ENCODE measurements at regions not wholly inside any gene's neighbourhood (a gene's known extent, or its start where the extent isn't known, plus 50 kb on each side); places are given as distances from the start of the nearest gene placed in this dataset.
"Not testable (repeated sequence)": the region's sequence is repeated elsewhere in the genome, so short reads cannot be mapped to it uniquely, and the experiment has no call there.

DNA sequence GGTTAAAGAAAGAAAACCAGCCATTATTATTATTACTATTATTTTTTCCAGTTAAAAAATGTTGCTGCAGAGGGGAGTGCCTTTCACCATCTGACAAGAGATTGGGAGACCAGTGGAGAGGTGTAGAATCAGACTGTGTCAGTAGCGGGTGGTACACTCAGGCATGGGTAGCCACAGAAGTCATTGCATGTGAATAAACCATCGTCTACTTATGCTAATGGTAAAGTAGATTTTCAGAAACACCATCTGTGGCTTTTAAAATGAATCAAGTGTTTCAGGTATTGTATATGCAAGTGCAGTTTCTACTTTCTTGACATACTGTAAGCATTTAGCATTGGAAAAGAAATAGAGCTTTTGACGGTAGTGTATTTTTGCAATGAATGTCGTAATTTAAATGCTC lies 131.5 kb upstream of the SP8 start:
- no TSS peak for BruUV-seq (replicated peaks)
- Histone ChIP-seq H3K4me3 (ENCODE audit: low read depth, low read length, poor library complexity, severe bottlenecking) (no peak overlapping the region), H3K79me2 (ENCODE audit: insufficient read depth, low read depth, low read length) (no peaks in the 10 kb centered on the region), H3K9me3 (ENCODE audit: low read length) (no peaks in the 10 kb centered on the region), H3K36me3 (ENCODE audit: insufficient read depth, low read length) (no peaks in the 10 kb centered on the region), H3K4me2 (ENCODE audit: low read length) (no peak overlapping the region), H3K4me1 (ENCODE audit: insufficient read depth, low read length, poor library complexity, severe bottlenecking) (no peaks in the 10 kb centered on the region), H3K27ac (ENCODE audit: low read depth, low read length, poor library complexity, severe bottlenecking) (no peak overlapping the region), H3K9me2 (ENCODE audit: insufficient read depth, low read length) (no peaks in the 10 kb centered on the region), H4K20me1 (ENCODE audit: insufficient read depth, low read length) (no peaks in the 10 kb centered on the region), H2AFZ (ENCODE audit: low read length) (no peak overlapping the region)
- DNase-seq (ENCODE audit: low spot score): no peak
- TF ChIP-seq, protein P1, sequence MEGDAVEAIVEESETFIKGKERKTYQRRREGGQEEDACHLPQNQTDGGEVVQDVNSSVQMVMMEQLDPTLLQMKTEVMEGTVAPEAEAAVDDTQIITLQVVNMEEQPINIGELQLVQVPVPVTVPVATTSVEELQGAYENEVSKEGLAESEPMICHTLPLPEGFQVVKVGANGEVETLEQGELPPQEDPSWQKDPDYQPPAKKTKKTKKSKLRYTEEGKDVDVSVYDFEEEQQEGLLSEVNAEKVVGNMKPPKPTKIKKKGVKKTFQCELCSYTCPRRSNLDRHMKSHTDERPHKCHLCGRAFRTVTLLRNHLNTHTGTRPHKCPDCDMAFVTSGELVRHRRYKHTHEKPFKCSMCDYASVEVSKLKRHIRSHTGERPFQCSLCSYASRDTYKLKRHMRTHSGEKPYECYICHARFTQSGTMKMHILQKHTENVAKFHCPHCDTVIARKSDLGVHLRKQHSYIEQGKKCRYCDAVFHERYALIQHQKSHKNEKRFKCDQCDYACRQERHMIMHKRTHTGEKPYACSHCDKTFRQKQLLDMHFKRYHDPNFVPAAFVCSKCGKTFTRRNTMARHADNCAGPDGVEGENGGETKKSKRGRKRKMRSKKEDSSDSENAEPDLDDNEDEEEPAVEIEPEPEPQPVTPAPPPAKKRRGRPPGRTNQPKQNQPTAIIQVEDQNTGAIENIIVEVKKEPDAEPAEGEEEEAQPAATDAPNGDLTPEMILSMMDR (conservative IDR thresholded peaks at IDR 0.05; ENCODE audit: low read length): no peak
- no peak for TF ChIP-seq EZH2phosphoT487 (IDR thresholded peaks at IDR 0.05; ENCODE audit: borderline replicate concordance, low read depth, low read length)
- POLR2A ChIA-PET: no interaction called here
- CTCF ChIA-PET (ENCODE audit: unreplicated experiment): no interaction called here
- intact Hi-C loops (cut with micrococcal nuclease; ENCODE audit: unreplicated experiment): no loop called here

DNA sequence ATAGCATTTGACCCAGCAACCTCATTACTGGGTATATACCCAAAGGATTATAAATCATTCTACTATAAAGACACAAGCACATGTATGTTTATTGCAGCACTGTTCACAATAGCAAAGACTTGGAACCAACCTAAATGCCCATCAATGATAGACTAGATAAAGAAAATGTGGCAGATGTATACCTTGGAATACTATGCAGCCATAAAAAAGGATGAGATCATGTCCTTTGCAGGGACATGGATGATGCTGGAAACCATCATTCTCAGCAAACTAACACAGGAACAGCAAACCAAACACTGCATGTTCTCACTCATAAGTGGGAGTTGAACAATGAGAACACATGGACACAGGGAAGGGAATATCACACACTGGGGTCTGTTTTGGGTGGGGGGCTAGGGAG lies 140.5 kb upstream of the SP8 start:
- CTCF ChIA-PET (ENCODE audit: unreplicated experiment); intact Hi-C loops (cut with micrococcal nuclease; ENCODE audit: unreplicated experiment); POLR2A ChIA-PET; H3K4me2 ChIP-seq (ENCODE audit: low read length); H4K20me1 ChIP-seq (ENCODE audit: insufficient read depth, low read length); H2AFZ ChIP-seq (ENCODE audit: low read length); DNase-seq (ENCODE audit: low spot score); H3K9me3 ChIP-seq (ENCODE audit: low read length); H3K79me2 ChIP-seq (ENCODE audit: insufficient read depth, low read depth, low read length); H3K9me2 ChIP-seq (ENCODE audit: insufficient read depth, low read length); H3K4me1 ChIP-seq (ENCODE audit: insufficient read depth, low read length, poor library complexity, severe bottlenecking); H3K27ac ChIP-seq (ENCODE audit: low read depth, low read length, poor library complexity, severe bottlenecking); BruUV-seq (replicated peaks); H3K36me3 ChIP-seq (ENCODE audit: insufficient read depth, low read length); H3K4me3 ChIP-seq (ENCODE audit: low read depth, low read length, poor library complexity, severe bottlenecking): not testable (repeated sequence)

GRCh38 chr7:20927976-20928375 lies 141.3 kb upstream of the SP8 start:
- Histone ChIP-seq H2AFZ (ENCODE audit: low read length) (no peak overlapping the region), H3K9me2 (ENCODE audit: insufficient read depth, low read length) (no peaks in the 10 kb centered on the region), H3K9me3 (ENCODE audit: low read length) (no peaks in the 10 kb centered on the region), H3K4me1 (ENCODE audit: insufficient read depth, low read length, poor library complexity, severe bottlenecking) (no peaks in the 10 kb centered on the region), H3K4me2 (ENCODE audit: low read length) (no peak overlapping the region), H3K4me3 (ENCODE audit: low read depth, low read length, poor library complexity, severe bottlenecking) (no peak overlapping the region), H3K79me2 (ENCODE audit: insufficient read depth, low read depth, low read length) (no peaks in the 10 kb centered on the region), H3K36me3 (ENCODE audit: insufficient read depth, low read length) (no peaks in the 10 kb centered on the region), H3K27ac (ENCODE audit: low read depth, low read length, poor library complexity, severe bottlenecking) (no peak overlapping the region), H4K20me1 (ENCODE audit: insufficient read depth, low read length) (no peaks in the 10 kb centered on the region)
- BruUV-seq (replicated peaks): no TSS peak
- POLR2A ChIA-PET: interaction anchor here (0.9 kb wide), 1 partner anchor 19 kb away, joined by 3 read pairs; no protein-coding TSS in a partner anchor
- TF ChIP-seq, protein P1 (conservative IDR thresholded peaks at IDR 0.05; ENCODE audit: low read length): no peak
- no peak for TF ChIP-seq EZH2phosphoT487 (IDR thresholded peaks at IDR 0.05; ENCODE audit: borderline replicate concordance, low read depth, low read length)
- intact Hi-C loops (cut with micrococcal nuclease; ENCODE audit: unreplicated experiment): no loop called here
- no peak for DNase-seq (ENCODE audit: low spot score)
- CTCF ChIA-PET (ENCODE audit: unreplicated experiment): no interaction called here

Measured in OCI-LY7 (cell line).